ENCODE measurements at regions not wholly inside any gene's neighbourhood (a gene's known extent, or its start where the extent isn't known, plus 50 kb on each side); places are given as distances from the start of the nearest gene placed in this dataset.

DNA sequence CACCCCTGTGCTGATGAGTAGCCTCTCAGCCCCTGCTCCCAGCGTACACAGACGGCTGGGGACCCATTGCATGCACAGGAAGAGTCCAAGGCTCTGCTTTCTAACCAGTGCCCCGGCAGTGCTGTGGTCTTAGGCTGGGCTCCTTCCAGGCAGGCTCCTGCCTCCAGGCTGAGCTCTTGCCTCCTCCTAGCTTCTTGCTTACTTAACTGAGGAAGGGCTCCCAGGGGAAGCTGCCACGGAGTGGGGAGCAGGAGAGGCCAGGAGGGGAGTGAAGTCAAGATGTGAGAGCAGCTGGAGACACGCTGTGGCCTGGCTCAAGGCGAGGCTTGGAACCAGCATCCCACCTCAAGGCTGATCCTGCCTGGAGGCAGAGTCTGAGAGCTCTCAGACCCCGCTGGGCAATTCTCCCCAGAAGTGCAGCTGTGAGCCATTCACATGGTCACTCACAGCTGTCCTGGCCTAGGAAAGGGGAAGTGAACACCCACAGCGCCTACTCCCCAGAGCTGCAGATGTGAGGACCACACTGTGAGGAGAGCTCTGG lies 141.0 kb downstream of the TBXT start:
- POLR2A ChIA-PET = no interaction called here
- CTCF ChIA-PET = interaction anchor here (0.6 kb wide), 1 partner anchor 29 kb away, joined by 3 read pairs; no protein-coding TSS in a partner anchor
- DNase-seq (ENCODE audit: low read depth) = no peak

DNA sequence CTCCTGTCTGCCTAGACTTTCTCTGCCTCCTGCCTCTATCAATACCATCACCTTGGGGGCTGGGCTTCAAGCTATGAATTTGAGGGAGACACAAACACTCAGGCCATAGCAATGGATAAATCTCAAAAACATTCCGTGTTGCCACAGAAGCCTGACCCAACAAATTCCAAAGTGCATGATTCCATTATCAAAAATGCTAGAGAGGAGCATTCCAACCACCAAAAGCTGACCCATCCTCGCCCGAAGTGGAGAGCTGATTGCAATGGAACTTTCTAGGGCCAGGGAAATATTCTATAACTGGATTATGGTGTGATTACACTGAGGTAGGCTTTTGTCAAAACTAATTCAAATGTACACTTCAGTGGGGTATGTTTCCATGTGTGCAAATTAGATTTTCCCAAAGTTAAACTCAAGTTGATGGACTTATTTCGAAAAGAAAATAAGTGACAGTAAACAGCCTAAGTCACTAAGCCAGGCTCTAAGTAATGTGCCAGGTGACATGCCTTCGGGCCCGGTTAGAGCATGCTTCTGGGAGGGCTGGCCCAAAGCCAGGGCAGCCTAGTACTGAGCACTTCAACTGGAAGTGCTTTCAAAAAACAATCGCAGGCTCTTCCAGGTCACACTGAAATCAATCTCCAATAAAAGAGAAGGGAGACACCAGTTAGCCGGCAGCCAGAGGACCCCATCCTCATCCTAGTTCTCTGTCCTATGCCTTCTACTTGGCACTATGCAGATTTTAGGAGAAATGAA lies 142.3 kb downstream of the TBXT start:
- POLR2A ChIA-PET = interaction anchor here (0.6 kb wide), 1 partner anchor 33 kb away, joined by 6 read pairs; no protein-coding TSS in a partner anchor
- no peaks in the 10 kb centered on the region for H3K36me3 ChIP-seq (ENCODE audit: control insufficient read depth, insufficient read depth, low read length)
- TF ChIP-seq, protein P1, sequence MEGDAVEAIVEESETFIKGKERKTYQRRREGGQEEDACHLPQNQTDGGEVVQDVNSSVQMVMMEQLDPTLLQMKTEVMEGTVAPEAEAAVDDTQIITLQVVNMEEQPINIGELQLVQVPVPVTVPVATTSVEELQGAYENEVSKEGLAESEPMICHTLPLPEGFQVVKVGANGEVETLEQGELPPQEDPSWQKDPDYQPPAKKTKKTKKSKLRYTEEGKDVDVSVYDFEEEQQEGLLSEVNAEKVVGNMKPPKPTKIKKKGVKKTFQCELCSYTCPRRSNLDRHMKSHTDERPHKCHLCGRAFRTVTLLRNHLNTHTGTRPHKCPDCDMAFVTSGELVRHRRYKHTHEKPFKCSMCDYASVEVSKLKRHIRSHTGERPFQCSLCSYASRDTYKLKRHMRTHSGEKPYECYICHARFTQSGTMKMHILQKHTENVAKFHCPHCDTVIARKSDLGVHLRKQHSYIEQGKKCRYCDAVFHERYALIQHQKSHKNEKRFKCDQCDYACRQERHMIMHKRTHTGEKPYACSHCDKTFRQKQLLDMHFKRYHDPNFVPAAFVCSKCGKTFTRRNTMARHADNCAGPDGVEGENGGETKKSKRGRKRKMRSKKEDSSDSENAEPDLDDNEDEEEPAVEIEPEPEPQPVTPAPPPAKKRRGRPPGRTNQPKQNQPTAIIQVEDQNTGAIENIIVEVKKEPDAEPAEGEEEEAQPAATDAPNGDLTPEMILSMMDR (IDR thresholded peaks at IDR 0.05; ENCODE audit: insufficient read depth, low read depth, low read length) = no peak
- CTCF ChIA-PET = no interaction called here
- no peak overlapping the region for H3K4me3 ChIP-seq (ENCODE audit: low read depth, low read length)
- H3K27me3 ChIP-seq (ENCODE audit: control insufficient read depth, insufficient read depth, low read length) = no peaks in the 10 kb centered on the region
- peak; percentile 64 for DNase-seq (ENCODE audit: low read depth)

More for the DNA sequence above, 141.0 kb downstream of the TBXT start:
- Histone ChIP-seq H3K4me3 (ENCODE audit: low read depth, low read length) (no peak overlapping the region), H3K27me3 (ENCODE audit: control insufficient read depth, insufficient read depth, low read length) (no peaks in the 10 kb centered on the region), H3K36me3 (ENCODE audit: control insufficient read depth, insufficient read depth, low read length) (no peaks in the 10 kb centered on the region)
- TF ChIP-seq, protein P1 (IDR thresholded peaks at IDR 0.05; ENCODE audit: insufficient read depth, low read depth, low read length) = no peak

DNA sequence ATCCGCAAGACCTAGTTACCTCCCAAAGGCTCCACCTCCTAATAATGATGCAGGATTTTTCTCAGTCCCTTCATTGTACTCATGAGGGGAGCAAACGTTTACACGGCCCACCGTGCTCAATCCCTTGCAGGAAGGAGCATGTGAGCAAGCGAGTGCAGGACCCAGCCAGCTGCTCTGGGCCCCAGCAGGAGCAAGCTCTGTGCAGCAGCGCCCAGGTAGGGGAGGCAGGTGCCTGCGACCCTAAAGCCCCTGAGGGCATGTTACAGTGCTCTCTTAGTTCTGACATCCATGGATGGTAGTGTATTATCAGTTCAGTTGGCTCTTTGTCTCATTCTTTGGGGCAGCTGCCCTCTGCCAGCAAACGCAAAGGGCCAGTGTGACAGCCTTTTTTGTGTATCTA lies 143.4 kb downstream of the TBXT start:
- H3K36me3 ChIP-seq (ENCODE audit: control insufficient read depth, insufficient read depth, low read length) = no peaks in the 10 kb centered on the region
- H3K27me3 ChIP-seq (ENCODE audit: control insufficient read depth, insufficient read depth, low read length) = no peaks in the 10 kb centered on the region
- POLR2A ChIA-PET = no interaction called here
- H3K4me3 ChIP-seq (ENCODE audit: low read depth, low read length) = no peak overlapping the region
- no peak for DNase-seq (ENCODE audit: low read depth)
- CTCF ChIA-PET = no interaction called here
- TF ChIP-seq, protein P1 (IDR thresholded peaks at IDR 0.05; ENCODE audit: insufficient read depth, low read depth, low read length) = no peak

DNA sequence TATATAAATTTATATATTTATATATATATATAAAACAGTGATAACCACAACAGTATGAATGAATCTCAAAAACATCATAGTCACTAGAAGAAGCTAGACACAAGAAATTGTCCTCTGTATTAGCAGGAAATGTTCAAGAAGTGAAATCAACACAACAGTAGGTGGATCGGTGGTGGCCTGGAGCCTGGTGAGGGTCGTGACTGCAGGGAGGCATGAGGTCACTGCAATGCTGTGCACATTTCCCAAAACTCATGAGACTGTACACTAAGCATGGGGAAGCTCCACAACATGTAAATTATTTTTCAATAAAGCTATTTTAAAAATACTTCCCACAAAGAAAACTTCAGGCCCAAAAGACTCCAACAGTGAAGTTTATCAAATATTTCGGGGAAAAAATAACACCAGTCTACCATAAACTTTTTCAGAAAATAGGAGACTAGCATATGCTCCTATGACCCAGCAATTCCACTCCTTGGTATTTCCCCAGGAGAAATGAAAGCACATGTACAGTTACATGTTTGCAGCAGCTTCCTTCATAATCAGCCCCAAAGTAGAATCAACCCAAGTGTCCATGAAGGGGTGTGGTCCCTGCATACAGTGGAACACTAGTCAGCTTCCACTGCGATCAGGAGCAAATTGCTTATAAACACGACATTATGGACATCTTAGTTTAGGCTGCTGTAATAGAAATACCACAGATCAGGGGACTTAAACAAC lies 144.2 kb downstream of the TBXT start:
- ChIA-PET CTCF (interaction anchor here (0.7 to 0.9 kb wide), 2 partner anchors 9 to 12 kb away, joined by 3 to 4 read pairs; no protein-coding TSS in a partner anchor), POLR2A (no interaction called here)

DNA sequence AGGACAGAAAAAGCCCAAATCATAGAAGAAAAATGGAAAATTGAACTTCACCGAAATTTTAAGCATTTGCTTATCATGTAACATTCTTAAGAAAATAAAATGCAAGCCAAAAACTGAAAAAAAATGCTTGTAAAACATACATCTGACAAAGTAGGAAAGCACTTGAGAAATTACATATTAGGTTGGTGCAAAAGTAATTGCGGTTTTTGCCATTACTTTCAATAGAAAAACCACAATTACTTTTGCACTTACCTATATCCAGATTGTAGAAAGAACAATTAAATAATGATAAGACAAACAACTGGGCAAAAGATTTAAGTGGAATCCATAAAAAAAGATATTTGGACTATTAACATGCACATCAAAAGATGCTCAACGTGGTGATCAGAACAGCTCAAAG lies 146.2 kb downstream of the TBXT start:
- no peak for DNase-seq (ENCODE audit: low read depth)
- CTCF ChIA-PET = no interaction called here
- TF ChIP-seq, protein P1 (IDR thresholded peaks at IDR 0.05; ENCODE audit: insufficient read depth, low read depth, low read length) = no peak
- POLR2A ChIA-PET = no interaction called here
- Histone ChIP-seq H3K36me3 (ENCODE audit: control insufficient read depth, insufficient read depth, low read length) (no peaks in the 10 kb centered on the region), H3K4me3 (ENCODE audit: low read depth, low read length) (no peak overlapping the region), H3K27me3 (ENCODE audit: control insufficient read depth, insufficient read depth, low read length) (no peaks in the 10 kb centered on the region)

More for the DNA sequence above, 144.2 kb downstream of the TBXT start:
- TF ChIP-seq, protein P1 (IDR thresholded peaks at IDR 0.05; ENCODE audit: insufficient read depth, low read depth, low read length) = no peak
- no peaks in the 10 kb centered on the region for H3K27me3 ChIP-seq (ENCODE audit: control insufficient read depth, insufficient read depth, low read length)
- DNase-seq (ENCODE audit: low read depth) = no peak
- no peaks in the 10 kb centered on the region for H3K36me3 ChIP-seq (ENCODE audit: control insufficient read depth, insufficient read depth, low read length)
- no peak overlapping the region for H3K4me3 ChIP-seq (ENCODE audit: low read depth, low read length)
